ENCODE measurements at regions not wholly inside any gene's neighbourhood (a gene's known extent, or its start where the extent isn't known, plus 50 kb on each side); places are given as distances from the start of the nearest gene placed in this dataset.

- H3K9me3 ChIP-seq (replicated peaks; ENCODE audit: control insufficient read depth, insufficient read depth, low read length), result no peaks in the 10 kb centered on the region
- no peak for FAIRE-seq
- H3K27me3 ChIP-seq (ENCODE audit: control insufficient read depth in 2 of 2, insufficient read depth in 2 of 2, low read length in 2 of 2), result no peaks in the 10 kb centered on the region
- H3K4me2 ChIP-seq (ENCODE audit: insufficient read depth, low read length), result no peak overlapping the region
- no peaks in the 10 kb centered on the region for H3K9me1 ChIP-seq (replicated peaks; ENCODE audit: control insufficient read depth, extremely low read depth, insufficient read depth, low read length)
- ChIA-PET CTCF (no interaction called here), POLR2A (no interaction called here)
- intact Hi-C loops (cut with micrococcal nuclease), result no loop called here
- H3K79me2 ChIP-seq (ENCODE audit: control insufficient read depth, insufficient read depth, low read length), result no peaks in the 10 kb centered on the region
- H3K27ac ChIP-seq (ENCODE audit: insufficient read depth, low read depth, low read length), result no peak overlapping the region
- H2AFZ ChIP-seq (ENCODE audit: low read depth, low read length), result no peak overlapping the region
- H4K20me1 ChIP-seq (replicated peaks; ENCODE audit: control insufficient read depth, extremely low read depth, insufficient read depth, low read length), result no peaks in the 10 kb centered on the region
- dilution Hi-C loops (cut with MboI; ENCODE audit: extremely low pct_ligation_motif_present, low sequenced_read_pairs), result no loop called here
- no peaks in the 10 kb centered on the region for H3K36me3 ChIP-seq (ENCODE audit: control insufficient read depth in 2 of 2, extremely low read depth in 1 of 2, insufficient read depth in 2 of 2, low read length in 2 of 2)
- TF ChIP-seq MYC (IDR thresholded peaks at IDR 0.05; ENCODE audit: low read depth, low read length) (no peak), POLR2A (IDR thresholded peaks at IDR 0.05; ENCODE audit: low read depth, low read length) (no peak), EZH2 (IDR thresholded peaks at IDR 0.05; ENCODE audit: borderline replicate concordance, low read depth, low read length, severe bottlenecking) (no peak)
- no peak for DNase-seq (ENCODE audit: low read depth, low spot score)
- no peak overlapping the region for H3K9ac ChIP-seq (replicated peaks; ENCODE audit: extremely low read depth, insufficient read depth, low read length)
- H3K4me1 ChIP-seq (ENCODE audit: control insufficient read depth, extremely low read depth, insufficient read depth, low read length), result no peaks in the 10 kb centered on the region
- no peak overlapping the region for H3K4me3 ChIP-seq (replicated peaks in 1 of 3; ENCODE audit: insufficient read depth in 1 of 3, low read depth in 1 of 3, low read length in 3 of 3)
- BruUV-seq (replicated peaks), result no TSS peak
Observed at GRCh38 chr1:37124501-37124900, 90.2 kb upstream of the GRIK3 start.

GRCh38 chr1:37125295-37125694 is 91.0 kb upstream of the GRIK3 start:
- Histone ChIP-seq H3K4me2 (ENCODE audit: insufficient read depth, low read length) (no peak overlapping the region), H3K9me1 (replicated peaks; ENCODE audit: control insufficient read depth, extremely low read depth, insufficient read depth, low read length) (no peaks in the 10 kb centered on the region), H3K9ac (replicated peaks; ENCODE audit: extremely low read depth, insufficient read depth, low read length) (no peak overlapping the region), H3K36me3 (ENCODE audit: control insufficient read depth in 2 of 2, extremely low read depth in 1 of 2, insufficient read depth in 2 of 2, low read length in 2 of 2) (no peaks in the 10 kb centered on the region), H3K4me3 (replicated peaks in 1 of 3; ENCODE audit: insufficient read depth in 1 of 3, low read depth in 1 of 3, low read length in 3 of 3) (no peak overlapping the region), H3K4me1 (ENCODE audit: control insufficient read depth, extremely low read depth, insufficient read depth, low read length) (no peaks in the 10 kb centered on the region), H3K27ac (ENCODE audit: insufficient read depth, low read depth, low read length) (no peak overlapping the region), H2AFZ (ENCODE audit: low read depth, low read length) (no peak overlapping the region), H3K9me3 (replicated peaks; ENCODE audit: control insufficient read depth, insufficient read depth, low read length) (no peaks in the 10 kb centered on the region), H3K27me3 (ENCODE audit: control insufficient read depth in 2 of 2, insufficient read depth in 2 of 2, low read length in 2 of 2) (no peaks in the 10 kb centered on the region), H3K79me2 (ENCODE audit: control insufficient read depth, insufficient read depth, low read length) (no peaks in the 10 kb centered on the region), H4K20me1 (replicated peaks; ENCODE audit: control insufficient read depth, extremely low read depth, insufficient read depth, low read length) (no peaks in the 10 kb centered on the region)
- no peak for DNase-seq (ENCODE audit: low read depth, low spot score)
- ChIA-PET POLR2A (no interaction called here), CTCF (no interaction called here)
- FAIRE-seq, result no peak
- dilution Hi-C loops (cut with MboI; ENCODE audit: extremely low pct_ligation_motif_present, low sequenced_read_pairs), result no loop called here
- intact Hi-C loops (cut with micrococcal nuclease), result no loop called here
- no TSS peak for BruUV-seq (replicated peaks)
- TF ChIP-seq MYC (IDR thresholded peaks at IDR 0.05; ENCODE audit: low read depth, low read length), result no peak
- no peak for TF ChIP-seq GATA2 (IDR thresholded peaks at IDR 0.05; ENCODE audit: insufficient read depth, insufficient read length, low read depth, low read length)
- TF ChIP-seq JUN (IDR thresholded peaks at IDR 0.05; ENCODE audit: borderline replicate concordance, insufficient read depth, insufficient read length, low read depth), result no peak
- TF ChIP-seq POLR2AphosphoS5 (IDR thresholded peaks at IDR 0.05; ENCODE audit: insufficient read depth, low read depth, low read length), result no peak
- TF ChIP-seq FOS (IDR thresholded peaks at IDR 0.05; ENCODE audit: borderline replicate concordance, insufficient read depth, low read length), result no peak
- TF ChIP-seq CTCF (IDR thresholded peaks at IDR 0.05; ENCODE audit: extremely low read depth in 1 of 2, insufficient read depth in 1 of 2, low read depth in 1 of 2, low read length in 2 of 2), result no peak
- no peak for TF ChIP-seq POLR2A (IDR thresholded peaks at IDR 0.05; ENCODE audit: low read depth, low read length)

Data from endothelial cell of umbilical vein (primary cell).